GM19240 (cell line): ENCODE measurements at regions not wholly inside any gene's neighbourhood (a gene's known extent, or its start where the extent isn't known, plus 50 kb on each side); places are given as distances from the start of the nearest gene placed in this dataset.
"Not testable (repeated sequence)": the region's sequence is repeated elsewhere in the genome, so short reads cannot be mapped to it uniquely, and the experiment has no call there.

Experiments
- DNase-seq: peaks from one replicate; pipeline ENCODE4 v3.0.0; 2011; ENCODE audit warnings: low spot score; ENCODE audit not compliant: insufficient read length

DNA sequence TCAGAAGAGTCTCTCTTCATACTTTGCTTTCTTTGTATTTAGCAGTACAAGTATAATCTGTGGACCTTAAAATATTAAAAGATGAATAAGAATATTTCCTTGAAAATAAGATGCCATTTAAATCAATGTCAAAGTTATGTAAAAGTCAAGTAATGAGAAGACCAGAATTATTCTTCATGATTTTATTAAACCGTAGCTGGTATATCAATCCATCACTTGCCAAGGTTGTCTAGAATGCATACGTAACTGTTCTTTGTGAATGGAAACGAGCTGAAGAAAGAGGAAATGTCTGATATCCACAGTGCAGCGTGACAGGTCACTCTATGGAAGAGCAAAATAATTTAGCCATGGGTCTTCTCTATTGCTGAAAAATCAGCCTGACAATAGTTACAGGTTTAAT, 488.7 kb upstream of the CCNG1 start:
- no peak for DNase-seq

DNA sequence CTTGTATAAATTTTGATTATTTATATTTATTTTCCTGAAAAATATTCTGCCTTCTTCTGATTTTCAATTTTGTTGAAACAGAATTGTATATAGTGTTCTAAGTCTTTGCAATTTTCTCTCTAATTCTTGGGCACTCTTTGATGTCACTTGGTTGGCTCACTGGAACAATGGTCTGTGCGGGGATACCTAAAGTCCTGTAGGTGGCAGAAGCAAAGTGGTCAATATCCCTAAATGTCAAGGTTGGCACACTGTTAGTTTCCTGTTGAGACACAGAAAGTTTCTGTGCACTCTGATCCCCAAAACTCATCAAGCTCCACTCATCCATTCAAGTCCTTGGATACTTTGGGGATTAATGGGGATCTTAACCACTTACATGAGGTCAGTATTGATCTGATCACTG, 480.8 kb upstream of the CCNG1 start:
- DNase-seq: no peak

DNA sequence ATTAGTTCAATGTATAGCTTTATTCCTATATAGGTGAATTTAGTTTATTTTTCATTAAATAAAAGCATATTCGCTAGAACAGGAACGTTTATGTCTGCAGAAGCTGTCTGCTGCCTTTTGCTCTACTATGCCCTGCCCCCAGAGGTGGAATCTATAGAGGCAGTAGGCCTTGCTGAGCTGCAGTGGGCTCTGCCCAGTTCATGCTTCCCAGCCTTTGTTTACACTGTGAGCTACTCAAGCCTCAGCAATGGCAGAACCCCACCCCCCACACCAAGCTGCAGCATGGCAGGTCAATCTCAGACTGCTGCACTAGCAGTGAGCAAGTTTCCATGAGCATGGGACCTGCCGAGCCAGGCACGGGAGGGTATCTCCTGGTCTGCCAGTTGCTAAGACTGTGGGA, 473.3 kb upstream of the CCNG1 start:
- not testable (repeated sequence) for DNase-seq

DNA sequence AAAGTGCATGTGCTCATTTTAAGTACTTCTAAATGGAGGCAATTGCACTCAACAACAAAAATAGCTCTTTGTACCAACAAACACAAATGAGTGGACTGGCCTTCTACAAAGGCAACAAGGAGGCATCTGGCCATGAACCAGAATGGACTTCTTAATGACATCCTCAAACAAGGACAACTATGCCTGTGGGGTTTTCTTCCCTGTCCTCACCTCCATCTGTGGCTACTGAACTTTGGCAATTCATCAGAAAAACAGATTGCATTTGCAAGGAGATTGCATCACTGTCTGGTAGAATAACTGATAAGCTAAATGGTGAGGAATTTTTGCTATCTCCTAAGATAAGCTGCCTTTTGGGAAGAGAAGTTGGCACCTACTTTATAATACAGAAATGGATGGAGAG, 447.3 kb upstream of the CCNG1 start:
- DNase-seq: no peak

DNA sequence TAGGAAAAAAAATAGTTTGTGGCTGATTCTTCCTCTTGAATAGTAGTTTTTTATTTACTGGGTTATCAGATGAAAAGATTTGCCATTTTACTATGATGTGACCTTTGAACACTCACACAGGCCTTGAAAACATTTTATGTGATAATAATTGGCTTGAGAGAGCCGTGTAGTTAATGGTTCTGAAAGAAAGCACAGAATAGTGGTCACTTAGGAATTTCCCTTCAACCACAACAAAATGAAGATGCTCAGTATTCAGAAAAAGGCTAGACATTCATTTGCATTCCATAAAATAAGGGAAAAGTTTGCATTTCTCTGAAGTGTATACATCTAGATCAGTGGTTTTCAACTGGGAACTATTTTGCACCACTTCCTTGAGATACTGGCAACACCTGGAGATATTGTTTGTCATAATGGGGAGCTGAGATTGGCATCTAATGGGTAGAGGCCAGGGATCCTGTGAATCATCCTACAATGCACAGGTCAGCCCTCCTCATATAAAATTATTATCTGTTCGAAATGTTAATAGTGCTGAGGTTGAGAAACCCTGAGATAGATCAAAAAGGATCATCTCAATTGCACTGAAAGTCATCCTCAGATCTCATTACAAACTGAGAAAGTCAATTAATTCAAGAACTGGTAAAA, 446.4 kb upstream of the CCNG1 start:
- no peak for DNase-seq

DNA sequence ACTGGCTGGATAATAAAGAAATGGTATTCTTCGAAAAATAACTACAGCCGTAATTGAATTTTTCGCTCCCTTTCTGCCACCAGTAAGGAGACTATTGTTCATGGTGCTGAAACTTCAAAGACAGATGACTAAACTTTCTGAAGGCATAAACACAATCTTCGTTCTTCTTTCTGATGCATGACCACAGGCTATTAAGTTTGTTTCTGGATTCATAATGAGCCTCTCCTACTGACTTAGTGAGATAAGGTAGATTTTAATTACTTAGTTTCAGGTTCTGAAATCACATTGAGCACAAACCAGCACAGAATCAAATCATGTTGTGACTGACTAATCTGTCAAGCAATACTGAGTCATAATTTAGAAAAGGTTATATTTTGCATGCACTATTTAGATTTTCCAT, 441.8 kb upstream of the CCNG1 start:
- DNase-seq: no peak

DNA sequence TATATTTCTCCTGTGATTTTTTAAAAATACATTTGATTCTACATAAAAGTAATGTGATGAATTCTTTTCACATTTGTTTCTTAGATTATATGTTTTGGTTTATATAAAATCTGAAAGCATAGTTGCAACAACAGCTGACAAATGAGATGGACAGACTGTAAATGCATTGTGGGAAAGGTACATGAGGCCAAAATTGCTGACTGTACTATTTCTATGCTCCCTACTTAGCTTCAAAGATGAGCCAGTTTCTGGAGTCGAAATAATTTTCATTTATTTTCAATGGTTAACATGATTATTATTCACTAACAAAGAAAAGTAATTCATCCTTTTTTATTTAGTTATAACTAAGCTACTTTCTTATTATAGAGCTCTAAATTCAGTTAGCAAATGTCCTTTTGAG, 441.3 kb upstream of the CCNG1 start:
- no peak for DNase-seq

DNA sequence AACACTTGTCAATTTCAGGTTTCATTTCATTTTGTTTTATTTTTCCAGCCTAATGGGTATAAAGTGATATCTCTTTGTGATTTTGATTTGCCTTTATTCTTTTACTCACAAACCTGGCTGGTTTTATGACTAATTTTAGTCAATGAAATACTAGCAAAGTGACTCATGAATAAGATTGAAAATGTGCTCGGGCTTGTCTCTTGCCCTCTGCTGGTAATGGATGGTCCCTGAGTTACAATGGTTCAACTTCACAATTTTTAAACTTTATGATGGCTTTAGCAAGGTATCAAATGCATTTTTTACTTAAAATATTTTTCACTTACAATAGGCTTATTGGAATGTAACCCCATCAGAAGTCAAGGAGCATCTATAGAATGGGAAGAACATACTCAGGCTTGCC, 431.4 kb upstream of the CCNG1 start:
- no peak for DNase-seq

DNA sequence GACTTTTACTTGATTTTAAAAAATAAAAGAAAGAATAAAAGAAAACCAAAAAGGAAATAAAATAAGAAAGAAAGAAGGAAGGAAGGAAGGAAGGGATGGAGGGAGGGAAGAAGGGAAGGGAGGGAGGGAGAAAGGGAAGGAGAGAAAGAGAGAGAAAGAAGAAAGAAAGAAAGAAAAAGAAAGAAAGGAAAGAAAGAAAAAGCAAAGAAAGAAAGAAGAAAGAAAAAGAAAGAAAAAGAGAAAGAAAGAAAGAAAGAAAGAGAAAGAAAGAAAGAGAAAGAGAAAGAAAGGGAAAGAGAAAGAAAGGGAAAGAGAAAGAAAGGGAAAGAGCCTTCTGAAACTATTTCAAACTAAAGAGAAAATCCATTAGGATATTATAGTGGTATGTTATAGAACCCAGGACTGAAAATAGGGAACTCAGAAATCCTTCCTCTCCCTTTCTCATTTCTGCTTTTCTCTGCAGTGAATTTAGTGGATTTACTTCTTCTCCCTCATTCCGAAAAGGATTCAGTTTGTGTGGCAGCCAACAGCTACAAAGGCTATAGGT, 414.7 kb upstream of the CCNG1 start:
- DNase-seq: no peak

DNA sequence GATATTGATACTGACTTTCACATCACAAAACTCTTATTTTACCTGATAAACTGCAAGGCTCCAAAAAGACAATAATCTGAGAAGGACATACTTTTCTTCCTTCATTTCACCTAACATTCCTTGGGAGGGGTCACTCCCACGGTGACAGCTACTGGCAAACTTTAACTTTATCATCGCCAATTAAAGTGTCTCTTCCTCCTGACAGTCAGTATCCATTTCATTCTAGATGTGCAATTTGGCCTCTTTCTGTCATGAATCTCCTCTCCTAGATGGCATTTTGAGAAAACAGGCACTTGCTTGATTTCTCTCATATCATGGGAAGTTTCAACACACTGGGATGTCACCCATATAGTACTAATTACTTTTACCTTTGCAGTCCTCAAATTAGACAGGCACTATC, 413.5 kb upstream of the CCNG1 start:
- DNase-seq: no peak

DNA sequence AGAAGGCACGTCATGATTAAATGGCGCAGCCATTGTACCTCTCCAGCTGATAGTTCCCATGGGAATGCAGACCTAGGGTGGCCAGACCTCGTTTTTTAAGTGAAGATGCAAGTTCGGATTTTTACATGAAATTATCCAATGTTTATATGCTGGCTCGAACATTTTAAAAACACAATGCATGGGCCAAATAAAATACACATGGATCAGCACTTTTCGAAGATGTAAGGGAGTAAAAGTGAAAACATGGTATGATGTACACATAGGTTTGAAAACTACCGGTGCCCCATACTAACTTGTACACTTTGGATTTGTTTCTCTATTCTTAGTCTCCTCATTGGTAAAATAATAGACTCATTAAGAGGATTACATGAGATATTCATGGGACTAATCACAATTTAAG, 412.5 kb upstream of the CCNG1 start:
- DNase-seq: no peak

DNA sequence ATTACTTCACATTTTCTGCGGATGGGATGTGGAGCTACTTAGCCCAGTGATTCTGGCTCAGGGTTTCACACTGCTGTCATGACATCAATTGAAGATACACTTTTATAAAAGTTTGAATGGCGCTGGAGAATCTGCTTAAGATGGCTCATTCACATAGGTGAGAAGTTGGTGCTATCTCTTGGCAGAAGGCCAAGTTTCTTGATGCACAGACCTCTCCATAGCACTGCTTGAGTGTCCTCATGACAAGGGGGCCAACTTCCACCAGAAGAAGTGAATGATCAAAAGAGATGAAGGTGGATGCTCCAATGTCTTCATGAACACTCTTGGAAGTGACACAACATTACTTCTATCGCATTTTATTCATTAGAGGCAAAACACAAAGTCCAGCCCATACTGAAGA, 403.7 kb upstream of the CCNG1 start:
- DNase-seq: no peak

DNA sequence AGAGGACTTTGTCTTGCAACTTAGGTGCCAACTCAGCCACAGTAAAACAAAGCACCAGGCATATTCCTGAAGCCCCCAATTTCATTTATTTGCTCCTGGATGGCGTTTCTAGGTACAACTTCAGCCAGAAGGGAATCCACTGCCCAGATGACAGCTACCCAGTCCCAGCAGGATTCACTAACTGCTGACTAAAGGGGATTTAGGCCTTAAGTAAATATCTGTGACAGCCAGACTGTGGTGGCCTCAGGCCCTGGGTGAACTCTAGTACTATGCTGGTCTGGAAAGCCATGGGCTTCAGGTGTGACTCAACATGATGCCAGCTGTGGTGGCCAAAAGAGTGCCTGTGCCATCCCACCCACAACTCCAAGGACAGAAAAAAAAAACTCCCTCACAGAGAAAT, 396.1 kb upstream of the CCNG1 start:
- no peak for DNase-seq

DNA sequence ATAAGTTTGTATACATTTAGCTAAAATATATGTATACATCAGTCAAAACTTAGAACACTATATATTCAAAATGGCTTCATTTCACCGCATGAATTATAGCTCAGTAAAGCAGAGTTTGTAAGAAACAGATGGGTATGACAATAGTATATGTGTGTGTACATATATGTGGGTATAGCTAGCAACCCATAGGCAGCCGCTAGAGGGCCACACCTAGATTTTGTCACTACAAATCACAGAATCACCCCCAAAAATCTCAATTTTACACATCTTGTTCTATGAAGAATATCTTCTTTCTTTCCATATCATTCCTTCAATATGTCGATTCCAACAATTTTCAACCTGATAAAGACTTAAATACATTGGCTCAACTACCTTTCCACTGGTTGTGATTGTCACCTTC, 357.8 kb upstream of the CCNG1 start:
- no peak for DNase-seq

DNA sequence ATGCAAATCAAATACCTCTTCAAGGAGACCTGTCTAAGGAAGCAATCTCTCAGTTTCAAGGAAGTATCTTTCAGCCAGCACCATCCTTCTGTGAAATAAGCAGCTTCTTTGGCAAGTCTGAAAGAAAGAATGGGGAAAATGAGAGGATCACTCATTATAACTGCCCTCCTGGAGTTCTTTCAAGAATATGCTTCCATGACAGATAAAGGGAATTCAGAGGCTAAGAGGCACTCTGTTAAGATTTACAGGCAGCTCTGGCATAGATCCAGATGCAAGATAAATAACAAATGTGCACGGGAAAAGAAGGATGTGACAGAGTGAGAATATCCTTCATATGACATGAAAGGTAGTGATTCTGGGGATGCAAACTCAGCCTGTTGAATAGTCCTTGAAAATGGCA, 348.2 kb upstream of the CCNG1 start:
- DNase-seq: no peak

DNA sequence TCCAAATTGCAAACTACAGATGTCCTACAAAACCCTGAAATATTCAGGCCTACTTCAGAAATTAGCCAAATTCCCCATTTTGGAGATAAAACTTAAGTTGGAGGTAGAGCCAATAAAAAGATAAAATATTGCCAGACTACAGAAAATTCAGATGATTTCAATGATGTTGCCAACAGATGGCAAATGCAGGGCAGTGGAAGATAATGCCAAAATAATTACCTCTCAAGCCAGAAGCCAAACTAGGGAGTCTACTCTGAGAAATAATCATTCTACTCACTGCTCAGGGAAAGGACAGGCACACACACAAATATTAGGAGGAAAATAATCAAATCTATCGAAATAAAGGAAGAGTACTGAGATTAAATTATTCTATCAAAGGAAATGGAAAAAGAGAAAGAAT, 347.5 kb upstream of the CCNG1 start:
- DNase-seq: no peak

DNA sequence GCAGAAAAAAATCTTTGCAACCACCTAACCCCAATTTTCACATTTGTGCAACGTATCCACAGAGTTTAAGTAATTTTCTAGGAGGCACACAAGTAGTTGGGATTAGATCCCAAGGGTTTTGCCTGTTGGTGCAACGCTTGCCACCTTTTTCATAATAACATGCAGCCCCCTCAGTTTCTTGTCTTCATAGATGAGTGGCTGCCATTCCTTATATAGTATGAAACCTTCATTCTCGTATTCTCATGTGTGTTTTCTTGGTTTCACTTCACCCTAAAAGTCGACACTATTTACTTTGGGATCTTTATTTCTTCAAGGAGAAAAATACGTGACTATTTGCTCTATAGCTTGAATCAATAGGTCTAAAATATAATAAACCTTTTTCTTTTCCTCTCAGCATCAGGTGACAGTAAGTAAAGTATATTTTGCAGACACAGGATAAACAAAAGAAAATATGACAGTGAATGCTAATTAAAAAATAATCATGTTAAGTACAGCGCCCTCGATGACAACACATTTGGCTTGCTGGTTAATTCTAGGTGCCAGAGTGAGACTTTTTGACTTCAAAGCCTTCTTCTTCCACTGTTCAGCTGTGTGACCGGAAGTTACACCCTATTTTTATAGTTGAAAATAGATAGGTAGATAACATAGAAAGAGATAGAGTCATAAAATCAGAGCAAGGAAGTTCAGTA, 342.8 kb upstream of the CCNG1 start:
- no peak for DNase-seq

DNA sequence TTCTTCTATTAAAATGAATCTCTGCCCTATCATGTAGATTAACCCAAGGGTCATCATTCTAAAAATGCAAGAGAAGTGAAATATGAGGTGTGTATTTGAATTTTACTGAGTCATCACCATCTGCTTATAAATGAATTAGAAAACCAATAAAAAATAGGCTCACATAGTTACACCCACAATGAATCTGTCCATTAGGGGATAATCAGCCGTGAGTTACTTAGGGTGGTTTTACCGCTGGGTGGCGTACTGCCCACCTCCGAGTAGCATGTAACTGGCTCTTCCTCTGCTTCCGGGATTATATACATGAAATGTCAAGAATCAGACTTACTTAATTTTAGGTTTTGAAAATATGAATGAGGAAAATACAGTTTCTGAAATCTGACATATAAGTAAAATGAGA, 332.9 kb upstream of the CCNG1 start:
- DNase-seq: no peak

DNA sequence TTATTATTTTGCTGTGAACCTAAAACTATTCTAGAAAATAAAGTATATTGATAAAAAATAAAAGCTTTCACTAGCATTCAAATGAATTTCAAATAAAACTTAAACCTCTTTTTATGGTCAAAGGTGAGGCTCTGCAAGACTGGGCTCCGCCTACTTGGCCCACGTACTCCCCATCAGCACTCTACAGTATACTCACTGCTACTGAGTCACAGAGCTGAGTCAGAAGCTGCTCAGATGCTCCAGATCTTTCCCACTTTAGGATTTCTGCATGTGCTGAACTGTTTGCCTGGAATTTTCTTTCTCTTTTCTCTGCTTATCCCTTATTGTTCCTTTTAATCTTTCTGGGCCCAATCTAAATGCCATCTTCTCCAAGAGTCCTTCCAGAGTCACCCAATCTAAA, 331.9 kb upstream of the CCNG1 start:
- no peak for DNase-seq

DNA sequence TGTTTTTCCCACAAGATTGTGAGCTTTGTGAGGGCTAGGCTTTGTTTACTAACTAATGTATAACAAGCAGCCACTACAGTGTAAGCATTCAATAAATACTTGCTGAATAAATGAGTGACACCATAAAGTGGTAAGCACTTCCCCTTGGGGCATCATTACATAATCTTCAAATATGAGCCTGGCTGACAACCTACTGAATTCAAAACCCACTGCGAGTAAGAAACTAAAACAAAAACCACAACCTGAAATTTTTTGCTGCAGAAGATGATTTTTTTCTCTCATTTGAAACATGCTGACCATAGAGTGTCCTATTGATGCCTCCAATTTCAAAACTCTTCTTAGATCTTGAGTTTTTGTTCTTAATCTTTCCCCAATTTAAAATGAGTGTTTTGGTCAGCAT, 331.3 kb upstream of the CCNG1 start:
- DNase-seq: no peak

DNA sequence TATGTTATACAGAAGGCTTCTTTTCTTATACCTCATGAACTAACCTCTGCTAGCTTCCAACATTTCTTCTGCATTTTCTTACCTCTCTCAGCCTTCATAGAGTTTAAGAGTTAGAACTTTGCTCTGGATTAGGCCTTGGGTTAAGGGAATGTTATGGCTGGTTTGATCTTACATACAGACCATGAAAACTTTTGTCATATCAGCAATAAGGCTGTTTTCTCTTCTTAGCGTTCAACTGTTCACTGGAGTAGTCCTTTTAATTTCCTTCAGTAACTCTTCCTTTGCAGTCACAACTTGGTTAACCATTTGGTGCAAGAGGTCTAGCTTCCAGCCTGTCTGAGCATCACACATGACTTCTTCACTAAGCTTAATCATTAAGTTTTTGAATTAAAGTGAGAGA, 329.0 kb upstream of the CCNG1 start:
- no peak for DNase-seq

DNA sequence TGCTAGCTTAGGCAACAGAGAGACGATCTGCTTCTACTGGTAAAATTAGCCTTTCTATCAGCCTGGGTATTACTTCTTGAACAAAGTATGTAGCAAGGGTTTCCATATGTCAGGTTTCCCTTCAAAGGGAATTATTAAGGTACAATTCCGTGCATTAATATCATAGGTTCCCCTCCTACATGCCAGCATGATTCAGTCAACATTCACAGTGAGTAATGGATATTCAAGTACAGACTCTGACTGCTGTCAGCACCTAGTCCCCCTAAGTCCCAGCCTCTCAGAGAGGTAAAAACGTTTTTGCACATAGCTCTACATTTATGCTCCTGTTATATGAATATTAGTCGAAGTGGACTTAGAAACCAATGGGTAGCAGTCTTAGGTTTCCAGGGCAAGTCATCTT, 322.4 kb upstream of the CCNG1 start:
- no peak for DNase-seq

DNA sequence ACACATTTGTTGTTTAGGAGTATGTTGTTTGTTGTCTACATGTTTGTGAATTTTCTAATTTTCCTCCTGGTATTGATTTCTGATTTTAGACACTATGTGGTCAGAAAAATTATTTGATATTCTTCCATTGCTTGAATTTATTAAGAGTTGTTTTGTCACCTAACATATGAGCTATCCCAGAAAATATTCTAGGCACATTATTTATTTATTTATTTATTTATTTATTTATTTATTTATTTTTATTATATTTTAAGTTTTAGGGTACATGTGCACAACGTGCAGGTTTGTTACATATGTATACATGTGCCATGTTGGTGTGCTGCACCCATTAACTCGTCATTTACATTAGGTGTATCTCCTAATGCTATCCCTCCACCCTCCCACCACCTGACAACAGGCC, 320.8 kb upstream of the CCNG1 start:
- DNase-seq: not testable (repeated sequence)
